ENCODE measurements at regions not wholly inside any gene's neighbourhood (a gene's known extent, or its start where the extent isn't known, plus 50 kb on each side); places are given as distances from the start of the nearest gene placed in this dataset.
A peak's percentile ranks its signal among the peaks of the same experiment; 100 is the strongest.

- Mint-ChIP-seq H3K27me3 (peaks cover 13% of the 10 kb centered on the region), H3K9me3 (peaks cover 13% of the 10 kb centered on the region), H3K36me3 (ENCODE audit: low read depth) (no peaks in the 10 kb centered on the region), H3K4me3 (no peak overlapping the region), H3K27ac (no peak overlapping the region), H3K4me1 (no peaks in the 10 kb centered on the region)
- ATAC-seq (replicated peaks): peak; percentile 46
Observed at GRCh38 chr10:118488710-118489497, 106.5 kb downstream of the PRLHR start.

DNA sequence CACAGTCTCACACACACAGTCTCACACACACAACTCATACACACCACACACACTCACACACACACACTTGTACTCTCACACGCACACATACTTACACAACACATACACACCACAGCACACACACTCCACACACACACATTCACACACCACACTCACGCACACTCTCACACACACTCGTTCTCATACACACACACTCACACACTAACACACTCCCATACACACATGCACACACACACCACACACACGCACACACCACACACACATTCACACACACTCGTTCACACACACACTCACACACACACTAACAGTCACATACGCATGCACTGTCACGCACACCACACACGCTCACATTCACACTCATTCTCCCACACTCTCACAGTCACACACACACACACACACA lies 109.8 kb downstream of the PRLHR start:
- no peaks in the 10 kb centered on the region for H3K36me3 Mint-ChIP-seq (ENCODE audit: low read depth)
- H3K27ac Mint-ChIP-seq: no peak overlapping the region
- H3K4me1 Mint-ChIP-seq: no peaks in the 10 kb centered on the region
- peaks cover 13% of the 10 kb centered on the region for H3K27me3 Mint-ChIP-seq
- ATAC-seq (replicated peaks): no peak
- H3K9me3 Mint-ChIP-seq: peaks cover 9% of the 10 kb centered on the region
- H3K4me3 Mint-ChIP-seq: no peak overlapping the region

DNA sequence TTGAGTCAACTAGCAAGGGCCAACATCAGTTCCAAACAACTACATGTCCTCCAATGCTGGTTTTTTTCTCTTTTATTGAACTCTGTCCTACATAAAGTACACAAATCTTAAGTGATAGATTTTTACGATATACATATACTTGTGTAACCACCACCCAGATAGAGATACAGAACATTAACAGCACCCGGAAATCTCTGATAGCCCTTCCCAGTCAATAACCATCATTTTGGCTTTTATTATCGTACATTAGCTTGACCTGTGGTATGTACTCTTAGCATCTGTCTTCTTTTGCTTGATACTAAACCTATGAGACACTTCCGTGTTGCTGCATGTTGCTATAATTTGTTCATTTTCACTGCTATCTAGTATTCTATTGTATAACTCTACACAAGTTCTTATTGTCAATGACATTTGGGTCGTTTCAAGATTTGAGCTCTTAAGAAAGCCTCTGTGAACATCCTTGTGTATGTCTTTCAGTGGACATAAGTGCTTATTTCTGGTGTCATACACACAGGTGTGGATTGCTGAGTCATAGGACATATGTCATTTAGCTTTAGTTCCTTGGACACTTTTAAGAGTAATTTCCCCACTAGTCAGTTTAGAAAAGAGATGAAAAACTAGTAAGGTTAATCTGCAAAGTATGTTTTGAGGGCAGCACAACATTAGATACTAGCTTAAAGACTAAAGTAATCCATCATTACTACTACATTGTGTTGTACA lies 111.1 kb downstream of the PRLHR start:
- Mint-ChIP-seq H3K27me3 (peaks cover 21% of the 10 kb centered on the region), H3K4me3 (no peak overlapping the region), H3K4me1 (no peaks in the 10 kb centered on the region), H3K9me3 (peaks cover 11% of the 10 kb centered on the region), H3K27ac (no peak overlapping the region), H3K36me3 (ENCODE audit: low read depth) (no peaks in the 10 kb centered on the region)
- no peak for ATAC-seq (replicated peaks)

- peaks cover 21% of the 10 kb centered on the region for H3K27me3 Mint-ChIP-seq
- no peaks in the 10 kb centered on the region for H3K36me3 Mint-ChIP-seq (ENCODE audit: low read depth)
- no peaks in the 10 kb centered on the region for H3K4me1 Mint-ChIP-seq
- H3K27ac Mint-ChIP-seq: no peak overlapping the region
- ATAC-seq (replicated peaks): no peak
- no peak overlapping the region for H3K4me3 Mint-ChIP-seq
- H3K9me3 Mint-ChIP-seq: peaks cover 8% of the 10 kb centered on the region
Observed at GRCh38 chr10:118483496-118483895, 112.0 kb downstream of the PRLHR start.

DNA sequence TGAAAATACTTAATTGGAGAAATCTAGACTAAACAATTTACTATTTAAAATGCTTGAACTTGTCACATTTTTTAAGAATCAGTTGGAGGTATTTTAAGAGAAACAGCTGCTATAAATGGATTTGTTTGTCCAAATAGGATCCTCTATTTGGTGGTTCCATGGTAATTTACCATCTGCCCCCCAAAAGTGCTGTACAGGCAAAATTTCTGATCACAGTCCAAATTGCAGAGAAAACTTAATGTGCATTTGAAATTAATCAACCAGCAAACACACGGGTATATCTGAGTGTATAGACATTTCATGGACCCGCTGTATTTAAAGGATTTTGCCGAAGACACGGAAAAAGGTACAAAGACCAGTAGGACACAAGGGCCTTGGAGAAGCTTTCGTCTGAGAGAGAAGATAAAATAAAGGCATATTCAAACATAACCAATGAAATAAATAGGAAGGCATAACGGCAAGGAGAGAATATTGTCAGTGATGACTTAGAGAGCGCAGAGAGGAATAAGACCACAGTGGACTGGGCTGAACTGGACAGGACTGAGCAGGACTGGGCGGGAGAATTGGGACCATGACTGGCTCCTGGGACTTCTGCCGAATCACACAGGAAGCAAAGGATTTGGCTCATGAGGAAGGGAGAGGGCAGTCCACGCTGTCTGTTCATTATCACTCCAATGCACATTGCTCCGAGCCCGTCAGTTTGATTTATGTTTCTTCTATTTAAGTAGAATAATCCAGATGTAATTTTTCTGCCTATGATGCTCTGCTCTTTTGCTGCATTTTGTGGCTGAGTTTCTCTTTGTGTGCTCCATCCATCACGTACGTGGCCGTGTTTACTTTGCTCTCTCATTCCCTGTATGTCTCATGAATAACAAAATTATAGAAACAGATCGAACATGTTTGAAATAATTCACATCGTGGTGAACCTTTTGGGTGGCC lies 112.8 kb downstream of the PRLHR start:
- no peak overlapping the region for H3K4me3 Mint-ChIP-seq
- H3K9me3 Mint-ChIP-seq: peaks cover 8% of the 10 kb centered on the region
- H3K4me1 Mint-ChIP-seq: no peaks in the 10 kb centered on the region
- H3K36me3 Mint-ChIP-seq (ENCODE audit: low read depth): no peaks in the 10 kb centered on the region
- H3K27me3 Mint-ChIP-seq: peaks cover 21% of the 10 kb centered on the region
- no peak overlapping the region for H3K27ac Mint-ChIP-seq
- no peak for ATAC-seq (replicated peaks)

DNA sequence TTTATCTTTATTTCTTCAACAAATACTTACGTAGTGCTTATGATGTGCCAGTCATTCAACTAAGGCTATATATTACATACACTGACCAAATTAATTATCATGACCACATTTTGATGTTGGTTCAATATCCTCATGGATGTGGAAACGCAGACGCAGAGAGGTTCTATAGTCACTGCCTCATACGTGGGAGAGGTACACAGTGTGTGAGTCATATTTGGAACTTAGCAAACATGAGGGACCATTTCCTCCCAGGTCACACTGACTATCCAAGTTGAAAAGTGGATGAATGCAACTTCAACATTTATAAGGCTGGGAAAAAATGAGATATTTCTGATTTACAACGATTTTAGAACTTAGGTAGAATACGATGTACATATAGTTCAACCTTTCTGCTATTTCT lies 113.6 kb downstream of the PRLHR start:
- peaks cover 25% of the 10 kb centered on the region for H3K27me3 Mint-ChIP-seq
- no peaks in the 10 kb centered on the region for H3K36me3 Mint-ChIP-seq (ENCODE audit: low read depth)
- H3K4me1 Mint-ChIP-seq: no peaks in the 10 kb centered on the region
- ATAC-seq (replicated peaks): no peak
- H3K4me3 Mint-ChIP-seq: no peak overlapping the region
- peaks cover 8% of the 10 kb centered on the region for H3K9me3 Mint-ChIP-seq
- H3K27ac Mint-ChIP-seq: no peak overlapping the region

GRCh38 chr10:118475214-118475613 lies 120.2 kb downstream of the PRLHR start:
- Mint-ChIP-seq H3K27ac (no peak overlapping the region), H3K4me1 (no peaks in the 10 kb centered on the region), H3K27me3 (peaks cover 30% of the 10 kb centered on the region), H3K4me3 (no peak overlapping the region), H3K36me3 (ENCODE audit: low read depth) (no peaks in the 10 kb centered on the region), H3K9me3 (peaks cover 4% of the 10 kb centered on the region)
- ATAC-seq (replicated peaks): no peak

GRCh38 chr10:118474111-118474510 lies 121.3 kb downstream of the PRLHR start:
- Mint-ChIP-seq H3K27ac (no peak overlapping the region), H3K9me3 (no peaks in the 10 kb centered on the region), H3K4me3 (no peak overlapping the region), H3K27me3 (peaks cover 33% of the 10 kb centered on the region), H3K36me3 (ENCODE audit: low read depth) (no peaks in the 10 kb centered on the region), H3K4me1 (no peaks in the 10 kb centered on the region)
- ATAC-seq (replicated peaks): no peak

GRCh38 chr10:118473305-118473960 lies 122.0 kb downstream of the PRLHR start:
- H3K27ac Mint-ChIP-seq: no peak overlapping the region
- H3K9me3 Mint-ChIP-seq: no peaks in the 10 kb centered on the region
- peaks cover 37% of the 10 kb centered on the region for H3K27me3 Mint-ChIP-seq
- no peak for ATAC-seq (replicated peaks)
- H3K4me3 Mint-ChIP-seq: no peak overlapping the region
- no peaks in the 10 kb centered on the region for H3K4me1 Mint-ChIP-seq
- no peaks in the 10 kb centered on the region for H3K36me3 Mint-ChIP-seq (ENCODE audit: low read depth)

- ATAC-seq (replicated peaks): no peak
- Mint-ChIP-seq H3K4me1 (no peaks in the 10 kb centered on the region), H3K4me3 (no peak overlapping the region), H3K9me3 (no peaks in the 10 kb centered on the region), H3K27ac (no peak overlapping the region), H3K27me3 (peaks cover 40% of the 10 kb centered on the region), H3K36me3 (ENCODE audit: low read depth) (no peaks in the 10 kb centered on the region)
Observed at GRCh38 chr10:118472415-118473304, 122.8 kb downstream of the PRLHR start.

DNA sequence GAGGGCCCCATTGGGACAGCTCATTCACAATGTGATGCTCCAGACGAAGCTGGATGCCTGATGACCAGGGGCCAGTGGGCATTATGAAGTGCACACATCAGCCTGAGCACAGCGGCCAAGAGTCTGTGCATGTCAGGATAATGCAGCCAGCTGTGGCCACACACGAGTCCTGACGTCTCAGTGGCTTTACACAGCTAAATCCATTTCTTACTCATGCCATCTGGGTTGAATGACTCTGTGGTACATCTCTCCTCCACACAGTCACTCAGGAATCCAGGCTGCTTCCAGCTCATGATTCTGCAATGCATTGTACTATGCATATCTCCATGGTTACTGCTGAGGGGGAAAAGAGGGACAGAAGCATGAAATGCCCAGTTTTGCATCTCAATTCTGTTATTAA lies 123.6 kb downstream of the PRLHR start:
- no peak overlapping the region for H3K27ac Mint-ChIP-seq
- H3K9me3 Mint-ChIP-seq: no peaks in the 10 kb centered on the region
- H3K27me3 Mint-ChIP-seq: peaks cover 39% of the 10 kb centered on the region
- H3K4me1 Mint-ChIP-seq: no peaks in the 10 kb centered on the region
- no peak for ATAC-seq (replicated peaks)
- no peaks in the 10 kb centered on the region for H3K36me3 Mint-ChIP-seq (ENCODE audit: low read depth)
- no peak overlapping the region for H3K4me3 Mint-ChIP-seq

DNA sequence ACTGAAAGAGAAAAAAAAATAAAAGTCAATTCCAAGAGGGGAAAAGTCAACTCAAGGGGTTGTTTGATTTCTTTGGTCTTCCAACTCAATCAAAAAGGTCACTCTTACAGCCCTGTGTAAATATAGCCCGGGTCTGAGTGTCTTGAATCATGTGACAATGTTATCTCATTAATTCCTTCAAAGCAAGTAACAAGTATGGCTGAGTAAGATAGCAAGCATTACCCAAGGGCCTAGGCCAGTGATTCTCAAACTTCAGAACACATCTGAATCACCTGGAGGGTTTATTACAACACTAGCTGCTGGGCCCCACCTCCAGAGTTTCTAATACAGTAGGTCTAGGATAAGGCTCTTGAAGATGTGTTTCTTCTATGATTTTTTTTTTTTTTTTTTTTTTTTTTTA lies 125.0 kb downstream of the PRLHR start:
- no peaks in the 10 kb centered on the region for H3K4me1 Mint-ChIP-seq
- H3K27ac Mint-ChIP-seq: no peak overlapping the region
- H3K9me3 Mint-ChIP-seq: no peaks in the 10 kb centered on the region
- no peak overlapping the region for H3K4me3 Mint-ChIP-seq
- H3K36me3 Mint-ChIP-seq (ENCODE audit: low read depth): no peaks in the 10 kb centered on the region
- peaks cover 45% of the 10 kb centered on the region for H3K27me3 Mint-ChIP-seq
- no peak for ATAC-seq (replicated peaks)

DNA sequence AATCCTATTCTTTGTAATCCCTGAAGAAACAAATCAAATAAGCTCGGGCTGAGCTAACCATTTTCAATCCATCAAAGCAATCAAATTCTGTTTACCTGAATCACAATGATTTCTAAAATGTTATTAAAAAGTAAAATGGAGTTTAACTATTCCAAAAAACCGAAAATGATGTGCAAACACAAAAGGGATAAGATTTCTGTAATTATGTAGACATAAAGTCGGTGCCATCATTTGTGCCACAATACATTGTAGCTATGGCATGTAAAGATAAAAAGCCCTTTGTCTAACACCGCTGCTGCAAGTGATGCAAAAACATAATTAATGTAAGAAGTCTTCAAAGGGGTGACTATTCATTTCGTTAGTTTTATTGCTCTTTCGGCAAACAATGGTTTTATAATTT lies 125.1 kb upstream of the FAM204A start:
- Mint-ChIP-seq H3K4me1 (no peaks in the 10 kb centered on the region), H3K36me3 (ENCODE audit: low read depth) (no peaks in the 10 kb centered on the region), H3K27ac (no peak overlapping the region), H3K9me3 (no peaks in the 10 kb centered on the region), H3K27me3 (peaks cover 46% of the 10 kb centered on the region), H3K4me3 (no peak overlapping the region)
- ATAC-seq (replicated peaks): no peak
